Mucosa of stomach (tissue), 1 donor: ENCODE measurements at regions not wholly inside any gene's neighbourhood (a gene's known extent, or its start where the extent isn't known, plus 50 kb on each side); places are given as distances from the start of the nearest gene placed in this dataset.
"Not testable (repeated sequence)": the region's sequence is repeated elsewhere in the genome, so short reads cannot be mapped to it uniquely, and the experiment has no call there.

Source experiments
- H3K27me3 ChIP-seq: one replicate; pipeline ENCODE4 v1.7.0; 2013; ENCODE audit warnings: mild to moderate bottlenecking, low read length; ENCODE audit not compliant: control insufficient read depth, insufficient read depth
- H3K36me3 ChIP-seq: one replicate; pipeline ENCODE4 v1.7.0; 2013; ENCODE audit warnings: low read length; ENCODE audit not compliant: control insufficient read depth, insufficient read depth
- H3K4me1 ChIP-seq: one replicate; pipeline ENCODE4 v1.7.0; 2013; ENCODE audit warnings: mild to moderate bottlenecking, low read length; ENCODE audit not compliant: control insufficient read depth, insufficient read depth
- H3K4me3 ChIP-seq: one replicate; pipeline ENCODE4 v1.7.0; 2013; ENCODE audit warnings: low read length
- H3K9ac ChIP-seq: one replicate; pipeline ENCODE4 v1.7.0; 2013; ENCODE audit warnings: mild to moderate bottlenecking, low read length, moderate library complexity
- H3K9me3 ChIP-seq: one replicate; pipeline ENCODE4 v1.7.0; 2013; ENCODE audit warnings: mild to moderate bottlenecking, low read length, moderate library complexity; ENCODE audit not compliant: control insufficient read depth
- donor health status: Pancreatic carcinoma.

GRCh38 chr12:68387338-68387737 is 55.2 kb upstream of the MDM1 start:
- H3K9me3 ChIP-seq: no peaks in the 10 kb centered on the region
- H3K27me3 ChIP-seq: no peaks in the 10 kb centered on the region
- peaks cover 4% of the 10 kb centered on the region for H3K4me1 ChIP-seq
- H3K36me3 ChIP-seq: no peaks in the 10 kb centered on the region
- H3K9ac ChIP-seq: no peak overlapping the region
- no peak overlapping the region for H3K4me3 ChIP-seq

DNA sequence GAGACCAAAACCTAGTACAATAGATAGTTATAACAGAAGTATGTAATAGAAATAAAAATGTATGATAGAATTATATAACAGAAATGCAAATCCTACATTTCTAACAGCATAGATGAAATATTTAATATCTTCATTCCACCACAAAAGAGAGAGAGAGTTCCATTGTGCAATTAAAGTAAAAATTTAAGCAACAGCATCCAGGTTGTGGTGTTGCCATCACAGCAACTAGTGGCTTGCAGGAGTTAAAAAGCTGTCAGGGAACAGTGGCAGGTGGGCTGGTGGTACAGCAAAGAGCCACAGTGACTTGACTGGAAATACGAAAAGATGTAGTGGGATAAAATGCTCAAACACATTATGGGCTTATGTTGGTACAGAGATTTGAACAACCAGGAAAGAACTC is 57.1 kb upstream of the MDM1 start:
- H3K9me3 ChIP-seq: no peaks in the 10 kb centered on the region
- no peak overlapping the region for H3K4me3 ChIP-seq
- no peaks in the 10 kb centered on the region for H3K4me1 ChIP-seq

GRCh38 chr12:68391937-68392336 is 59.8 kb upstream of the MDM1 start:
- Histone ChIP-seq H3K27me3 (no peaks in the 10 kb centered on the region), H3K4me1 (no peaks in the 10 kb centered on the region)

More for the DNA sequence above, 57.1 kb upstream of the MDM1 start:
- no peaks in the 10 kb centered on the region for H3K27me3 ChIP-seq
- no peak overlapping the region for H3K9ac ChIP-seq
- H3K36me3 ChIP-seq: no peaks in the 10 kb centered on the region

DNA sequence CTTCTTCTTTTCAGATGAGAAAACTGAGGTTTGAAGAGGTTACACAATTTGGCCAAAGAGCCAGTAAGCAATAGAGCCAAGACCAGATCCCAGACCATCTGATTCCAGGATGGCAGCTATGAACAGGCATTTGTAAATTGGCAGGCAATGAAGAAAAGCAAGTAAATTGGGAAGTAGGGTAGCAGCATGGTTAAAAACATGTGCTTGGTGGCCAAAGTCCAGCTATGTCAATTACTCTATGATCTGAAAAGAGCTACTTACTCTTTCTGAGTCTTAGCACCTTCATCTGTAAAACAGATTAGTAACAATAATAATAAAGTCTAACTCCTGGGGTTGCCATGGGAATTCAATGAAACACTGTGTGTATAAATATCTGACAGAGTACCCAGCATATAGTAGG is 60.2 kb upstream of the MDM1 start:
- Histone ChIP-seq H3K4me1 (no peaks in the 10 kb centered on the region), H3K9ac (no peak overlapping the region), H3K9me3 (no peaks in the 10 kb centered on the region), H3K36me3 (no peaks in the 10 kb centered on the region), H3K4me3 (no peak overlapping the region), H3K27me3 (no peaks in the 10 kb centered on the region)

More at GRCh38 chr12:68391937-68392336, 59.8 kb upstream of the MDM1 start:
- H3K36me3 ChIP-seq: no peaks in the 10 kb centered on the region
- H3K9ac ChIP-seq: no peak overlapping the region
- H3K4me3 ChIP-seq: no peak overlapping the region
- H3K9me3 ChIP-seq: no peaks in the 10 kb centered on the region

DNA sequence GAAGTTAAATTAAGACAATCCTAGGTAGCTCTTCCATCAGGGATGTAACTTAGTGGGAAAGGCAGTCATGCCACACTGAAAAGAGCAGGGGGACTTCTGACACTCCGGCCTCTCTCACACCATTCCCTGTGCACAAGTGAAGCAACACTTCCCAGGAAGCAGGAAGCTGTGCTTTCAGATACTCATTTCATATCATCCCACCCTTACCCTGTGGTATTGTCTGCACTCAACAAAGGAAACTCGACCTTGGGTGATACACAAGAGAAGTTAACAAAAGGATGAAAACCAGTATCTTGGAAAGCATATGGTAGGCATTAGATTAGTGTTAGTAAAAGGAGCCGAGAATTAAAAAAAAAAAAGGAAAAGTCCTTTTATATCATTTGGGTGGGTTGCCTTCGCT is 61.3 kb upstream of the MDM1 start:
- no peaks in the 10 kb centered on the region for H3K4me1 ChIP-seq
- H3K9ac ChIP-seq: no peak overlapping the region
- no peaks in the 10 kb centered on the region for H3K9me3 ChIP-seq
- no peak overlapping the region for H3K4me3 ChIP-seq
- no peaks in the 10 kb centered on the region for H3K27me3 ChIP-seq
- no peaks in the 10 kb centered on the region for H3K36me3 ChIP-seq

GRCh38 chr12:68397566-68398158 is 65.5 kb upstream of the MDM1 start:
- Histone ChIP-seq H3K4me3 (no peak overlapping the region), H3K9ac (no peak overlapping the region), H3K9me3 (no peaks in the 10 kb centered on the region), H3K27me3 (no peaks in the 10 kb centered on the region), H3K36me3 (no peaks in the 10 kb centered on the region), H3K4me1 (no peaks in the 10 kb centered on the region)

- H3K9ac ChIP-seq, H3K9me3 ChIP-seq, H3K4me1 ChIP-seq, H3K36me3 ChIP-seq, H3K27me3 ChIP-seq, H3K4me3 ChIP-seq: not testable (repeated sequence)
Observed at GRCh38 chr12:68398689-68399088, 66.5 kb upstream of the MDM1 start.

DNA sequence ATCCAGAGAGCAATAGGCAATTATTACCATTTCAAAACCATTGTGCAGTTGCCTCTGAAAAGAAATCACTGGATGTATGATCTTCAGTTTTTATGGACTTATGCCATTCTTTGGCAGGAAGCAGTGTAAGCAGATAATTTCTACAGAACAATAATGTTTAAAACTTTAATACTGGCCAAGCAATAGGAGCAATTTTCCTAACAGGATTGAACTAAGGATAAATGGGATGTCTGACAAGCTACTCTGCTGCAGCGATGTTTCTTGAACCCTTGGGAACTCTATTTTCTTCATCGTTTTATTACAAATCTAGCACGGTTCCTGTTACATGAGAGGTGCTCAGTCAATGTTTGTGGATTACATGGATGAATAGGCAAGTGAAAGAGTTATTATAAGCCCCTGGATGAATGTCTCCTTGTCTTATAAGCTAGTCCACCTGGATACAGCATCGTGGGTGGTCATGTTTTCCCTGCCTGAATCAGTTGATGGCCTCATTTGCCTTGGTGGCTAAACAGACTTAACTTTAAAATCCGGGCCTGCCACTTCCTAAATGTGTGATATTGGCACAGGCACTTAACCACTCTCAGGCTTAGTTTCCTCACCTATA is 68.2 kb upstream of the MDM1 start:
- no peaks in the 10 kb centered on the region for H3K36me3 ChIP-seq
- H3K4me3 ChIP-seq: no peak overlapping the region
- no peak overlapping the region for H3K9ac ChIP-seq
- no peaks in the 10 kb centered on the region for H3K9me3 ChIP-seq
- H3K27me3 ChIP-seq: no peaks in the 10 kb centered on the region
- H3K4me1 ChIP-seq: peaks cover 6% of the 10 kb centered on the region

DNA sequence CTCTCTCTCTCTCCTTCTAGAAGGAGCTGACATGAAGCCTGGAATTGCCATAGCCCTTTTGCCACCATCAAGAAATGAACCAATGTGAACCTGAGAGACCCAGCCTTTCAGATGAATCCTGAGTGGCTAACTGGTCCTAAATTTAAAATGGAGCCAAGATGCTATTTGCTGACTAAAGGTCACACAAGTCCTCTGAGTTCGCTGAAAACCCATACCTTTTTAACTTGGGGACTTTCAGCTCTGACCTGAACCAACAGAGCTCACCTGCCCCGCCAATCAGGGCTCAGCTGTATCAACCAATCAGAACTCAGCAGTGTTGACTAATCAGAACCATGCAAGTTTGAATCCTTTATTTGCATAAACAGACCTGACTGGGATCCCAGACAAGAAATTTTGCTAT is 70.3 kb upstream of the MDM1 start:
- H3K27me3 ChIP-seq: no peaks in the 10 kb centered on the region
- H3K9me3 ChIP-seq: no peaks in the 10 kb centered on the region
- no peak overlapping the region for H3K9ac ChIP-seq
- peaks cover 24% of the 10 kb centered on the region for H3K4me1 ChIP-seq
- H3K4me3 ChIP-seq: no peak overlapping the region
- no peaks in the 10 kb centered on the region for H3K36me3 ChIP-seq

DNA sequence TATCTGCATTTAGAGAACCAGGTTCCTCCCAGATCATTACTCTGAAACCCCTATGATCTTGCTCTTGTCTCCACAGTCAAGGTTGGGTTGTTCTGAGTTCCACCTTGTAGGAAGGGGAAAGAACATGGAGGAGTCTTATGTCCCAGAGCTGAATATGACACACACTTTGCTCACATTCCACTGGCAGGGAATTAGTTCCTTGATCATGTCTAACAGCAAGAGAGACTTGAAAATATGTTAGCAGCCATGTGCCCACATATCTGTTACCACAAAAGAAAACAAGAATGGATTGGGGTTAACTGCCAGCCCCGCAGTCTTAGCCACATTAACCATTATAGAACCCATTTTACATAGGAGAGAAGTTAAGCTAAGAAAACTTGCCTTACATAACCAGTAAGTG is 71.1 kb upstream of the MDM1 start:
- Histone ChIP-seq H3K36me3 (no peaks in the 10 kb centered on the region), H3K9ac (no peak overlapping the region), H3K9me3 (no peaks in the 10 kb centered on the region), H3K4me1 (peaks cover 24% of the 10 kb centered on the region), H3K4me3 (no peak overlapping the region), H3K27me3 (no peaks in the 10 kb centered on the region)

- H3K9ac ChIP-seq: no peak overlapping the region
- H3K27me3 ChIP-seq: no peaks in the 10 kb centered on the region
- no peak overlapping the region for H3K4me3 ChIP-seq
- no peaks in the 10 kb centered on the region for H3K36me3 ChIP-seq
- H3K9me3 ChIP-seq: no peaks in the 10 kb centered on the region
- peaks cover 24% of the 10 kb centered on the region for H3K4me1 ChIP-seq
Observed at GRCh38 chr12:68403711-68404110, 71.5 kb upstream of the MDM1 start.

DNA sequence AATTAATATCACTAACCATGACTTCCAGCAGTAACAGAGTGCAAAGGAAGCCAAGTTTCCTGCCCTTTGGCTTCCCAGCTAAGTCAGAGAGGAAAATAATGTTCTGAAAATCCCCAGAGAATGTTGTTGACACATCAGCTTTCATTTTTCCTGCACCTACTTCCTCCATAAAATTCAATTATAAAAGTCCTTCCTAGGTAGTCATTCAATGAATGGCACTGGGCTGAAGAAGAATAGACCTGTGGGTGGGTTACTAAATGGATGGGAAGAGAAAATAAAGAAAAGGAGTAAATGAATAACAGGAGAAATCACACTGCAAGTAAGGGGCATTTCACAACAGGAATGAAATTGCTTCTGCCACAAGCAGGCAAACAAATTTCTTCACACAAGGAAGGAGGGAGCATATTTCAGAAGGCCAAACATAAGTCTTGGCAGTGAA is 73.2 kb upstream of the MDM1 start:
- no peaks in the 10 kb centered on the region for H3K27me3 ChIP-seq
- H3K9ac ChIP-seq: no peak overlapping the region
- H3K36me3 ChIP-seq: no peaks in the 10 kb centered on the region
- H3K4me1 ChIP-seq: peaks cover 24% of the 10 kb centered on the region
- H3K9me3 ChIP-seq: no peaks in the 10 kb centered on the region
- H3K4me3 ChIP-seq: no peak overlapping the region
